SK-N-SH (cell line): ENCODE measurements at regions not wholly inside any gene's neighbourhood (a gene's known extent, or its start where the extent isn't known, plus 50 kb on each side); places are given as distances from the start of the nearest gene placed in this dataset.

Experiments used
- CTCF ChIA-PET: fragments of 300-600, 350-600 bp; formaldehyde crosslinking; extraction: SDS; loops from one replicate; lab custom pipeline; 2021; lab: Yijun Ruan, JAX
- POLR2A ChIA-PET: fragments of 350-600 bp; sonication (Branson Sonifier 250); formaldehyde crosslinking; extraction: SDS; loops from one replicate; lab custom pipeline; 2020; ENCODE audit warnings: antibody characterized with exemption, inconsistent platforms; lab: Yijun Ruan, JAX
- DNase-seq: peaks from one replicate; pipeline ENCODE4 v3.0.0; 2012
- H2AFZ ChIP-seq: fragments of 200-600 bp; sonication (generic); 2 replicates; pipeline ENCODE4 v1.8.1; 2016; ENCODE audit warnings: antibody characterized with exemption, mild to moderate bottlenecking, low read depth
- H3F3A ChIP-seq: fragments of 200-600 bp; sonication (generic); replicated peaks from 2 replicates; pipeline ENCODE3; 2016; ENCODE audit warnings: antibody characterized with exemption, mild to moderate bottlenecking; ENCODE audit not compliant: insufficient read depth
- H3K27ac ChIP-seq, 2 experiments: fragments of 200-500 bp in 1 of 2; fragments of 200-600 bp in 1 of 2; sonication (Bioruptor generic) in 1 of 2; sonication (generic), shearing (Covaris generic) in 1 of 2; 2 replicates each; pipeline versions ENCODE4 v1.5.1 to v1.6.1; 2014 to 2016; ENCODE audit warnings: low read depth in 2 of 2, inconsistent platforms in 1 of 2, low read length in 1 of 2, mild to moderate bottlenecking in 1 of 2, mixed read lengths in 1 of 2
- H3K27me3 ChIP-seq: fragments of 200-600 bp; sonication (generic), shearing (Covaris generic); 2 replicates; pipeline ENCODE4 v1.6.1; 2016; ENCODE audit warnings: mixed run types; ENCODE audit not compliant: insufficient read depth
- H3K36me3 ChIP-seq, 2 experiments: fragments of 200-500 bp in 1 of 2; fragments of 200-600 bp in 1 of 2; sonication (Bioruptor generic) in 1 of 2; sonication (generic) in 1 of 2; replicated peaks in 1 of 2; 2 replicates each; pipeline versions ENCODE3 to v1.5.1; 2014 to 2016; ENCODE audit warnings: low read length in 1 of 2, mild to moderate bottlenecking in 1 of 2; ENCODE audit not compliant: insufficient read depth in 2 of 2, control insufficient read depth in 1 of 2
- H3K4me1 ChIP-seq, 2 experiments: fragments of 200-500 bp in 1 of 2; fragments of 200-600 bp in 1 of 2; sonication (Bioruptor generic) in 1 of 2; sonication (generic), shearing (Covaris generic) in 1 of 2; 2 replicates each; pipeline versions ENCODE4 v1.5.1 to v1.6.1; 2014 to 2016; ENCODE audit warnings: low read depth in 1 of 2, low read length in 1 of 2, mixed run types in 1 of 2; ENCODE audit not compliant: insufficient read depth in 2 of 2, control insufficient read depth in 1 of 2
- H3K4me2 ChIP-seq: fragments of 200-600 bp; sonication (generic), shearing (Covaris generic); 2 replicates; pipeline ENCODE4 v1.6.1; 2017; ENCODE audit warnings: mixed run types
- H3K4me3 ChIP-seq, 2 experiments: fragments of 200-500 bp in 1 of 2; fragments of 200-600 bp in 1 of 2; sonication (Bioruptor generic) in 1 of 2; sonication (generic), shearing (Covaris generic) in 1 of 2; 2 replicates each; pipeline versions ENCODE4 v1.5.1 to v1.8.1; 2014 to 2016; ENCODE audit warnings: low read depth in 2 of 2, inconsistent platforms in 1 of 2, low read length in 1 of 2, mild to moderate bottlenecking in 1 of 2, mixed read lengths in 1 of 2, moderate library complexity in 1 of 2
- H3K79me2 ChIP-seq: fragments of 200-600 bp; sonication (generic); 2 replicates; pipeline ENCODE4 v1.8.1; 2017; ENCODE audit warnings: mild to moderate bottlenecking; ENCODE audit not compliant: insufficient read depth
- H3K9ac ChIP-seq: fragments of 200-600 bp; sonication (generic); 2 replicates; pipeline ENCODE4 v1.6.1; 2017; ENCODE audit warnings: mixed run types
- H3K9me2 ChIP-seq: fragments of 200-600 bp; sonication (generic); 2 replicates; pipeline ENCODE4 v1.6.1; 2017; ENCODE audit warnings: mixed run types
- H3K9me3 ChIP-seq: fragments of 200-600 bp; sonication (generic); 2 replicates; pipeline ENCODE4 v1.6.1; 2017; ENCODE audit warnings: mixed run types, mild to moderate bottlenecking, moderate library complexity
- H4K20me1 ChIP-seq: fragments of 200-600 bp; sonication (generic); 2 replicates; pipeline ENCODE4 v1.6.1; 2017; ENCODE audit warnings: mild to moderate bottlenecking, mixed run types; ENCODE audit not compliant: insufficient read depth
- CTCF ChIP-seq: fragments of 200-600 bp; sonication (generic); IDR thresholded peaks from 2 replicates; pipeline ENCODE4 v1.6.1; 2017; ENCODE audit warnings: antibody characterized with exemption, mild to moderate bottlenecking, moderate library complexity
- ELF1 ChIP-seq: IDR thresholded peaks from 2 replicates; pipeline ENCODE4 v1.4.0; 2012
- EP300 ChIP-seq, 2 experiments: IDR thresholded peaks; 2 replicates each; pipeline versions ENCODE4 v1.4.0 to v1.6.1; 2012; ENCODE audit warnings: borderline replicate concordance in 1 of 2, low read depth in 1 of 2, low read length in 1 of 2
- MAX ChIP-seq: IDR thresholded peaks from 2 replicates; pipeline ENCODE4 v1.4.0; 2012; ENCODE audit warnings: low read depth
- MEF2A ChIP-seq: IDR thresholded peaks from 2 replicates; pipeline ENCODE4 v1.4.0; 2012; ENCODE audit warnings: low read depth, borderline replicate concordance
- MXI1 ChIP-seq: IDR thresholded peaks from 2 replicates; pipeline ENCODE4 v1.6.1; 2012; ENCODE audit warnings: mild to moderate bottlenecking, low read depth, low read length, improper control_type of control experiment
- PBX3 ChIP-seq: IDR thresholded peaks from 2 replicates; pipeline ENCODE4; 2012
- RCOR1 ChIP-seq: fragments of 150-350 bp; IDR thresholded peaks from 2 replicates; pipeline ENCODE4 v1.6.1; 2017; ENCODE audit warnings: antibody characterized with exemption, low read length
- RXRA ChIP-seq: IDR thresholded peaks from 2 replicates; pipeline ENCODE4 v1.4.0; 2012; ENCODE audit warnings: low read depth, mild to moderate bottlenecking, borderline replicate concordance
- SIN3A ChIP-seq: IDR thresholded peaks from 2 replicates; pipeline ENCODE4 v1.6.1; 2012; ENCODE audit warnings: low read depth, mild to moderate bottlenecking, low read length, moderate library complexity, borderline replicate concordance
- SMC3 ChIP-seq: IDR thresholded peaks from 2 replicates; pipeline ENCODE4 v1.6.1; 2012; ENCODE audit warnings: low read depth, low read length, improper control_type of control experiment
- TAF1 ChIP-seq: IDR thresholded peaks from 2 replicates; pipeline ENCODE4 v1.6.1; 2012; ENCODE audit warnings: low read depth, mild to moderate bottlenecking, low read length, moderate library complexity, borderline replicate concordance
- TCF12 ChIP-seq: IDR thresholded peaks from 2 replicates; pipeline ENCODE4 v1.4.0; 2012
- TEAD4 ChIP-seq: IDR thresholded peaks from 2 replicates; pipeline ENCODE4 v1.4.0; 2012; ENCODE audit warnings: mild to moderate bottlenecking, borderline replicate concordance; ENCODE audit not compliant: insufficient read depth
- USF1 ChIP-seq: IDR thresholded peaks from 2 replicates; pipeline ENCODE4 v1.4.0; 2012; ENCODE audit warnings: low read depth, borderline replicate concordance
- YY1 ChIP-seq: IDR thresholded peaks from 2 replicates; pipeline ENCODE4 v1.4.0; 2012; ENCODE audit warnings: low read depth, mild to moderate bottlenecking
- WGBS: methylation state at CpG from one replicate; pipeline ENCODE4 v1.1.6; 2017; ENCODE audit warnings: low lambda C conversion rate; 5-methylcytosine and 5-hydroxymethylcytosine counted together

- Histone ChIP-seq H3K4me2 (no peak overlapping the region), H3K9me3 (no peaks in the 10 kb centered on the region), H3K9ac (no peak overlapping the region), H3F3A (peaks cover 11% of the 10 kb centered on the region), H3K27me3 (no peaks in the 10 kb centered on the region), H3K9me2 (no peaks in the 10 kb centered on the region), H3K4me3 (no peak overlapping the region), H2AFZ (no peak overlapping the region), H3K36me3 (no peaks in the 10 kb centered on the region), H4K20me1 (no peaks in the 10 kb centered on the region)
- POLR2A ChIA-PET: no interaction called here
- 78% methylated on average over 4 of the region's 4 CpGs for WGBS
- DNase-seq: no peak
- no peak for TF ChIP-seq MEF2A
- TF ChIP-seq EP300 (IDR thresholded peaks at IDR 0.05; ENCODE audit: borderline replicate concordance in 1 of 2, low read depth in 1 of 2, low read length in 1 of 2): no peak
- TF ChIP-seq PBX3: no peak
- TF ChIP-seq MAX: no peak
- TF ChIP-seq TCF12: no peak
- no peak for TF ChIP-seq SIN3A
- no peak for TF ChIP-seq ELF1
- TF ChIP-seq RCOR1: no peak
- no peak for TF ChIP-seq TEAD4
- no peak for TF ChIP-seq TAF1
- TF ChIP-seq USF1: no peak
- TF ChIP-seq RXRA: no peak
- TF ChIP-seq, all 33 proteins: peak for 0
- peaks cover 1 to 14% of the 10 kb centered on the region in 2 experiments for H3K4me1 ChIP-seq
- CTCF ChIA-PET: interaction anchor here (1.2 kb wide), 1 partner anchor 16 kb away, joined by 3 read pairs; no protein-coding TSS in a partner anchor
- H3K27ac ChIP-seq: no peak overlapping the region
- no peaks in the 10 kb centered on the region for H3K79me2 ChIP-seq
These were observed 230.2 kb downstream of the CDCA7 start for GRCh38 chr2:173584676-173585458.

GRCh38 chr2:173588931-173589369 lies 234.3 kb downstream of the CDCA7 start:
- H3F3A ChIP-seq: peaks cover 27% of the 10 kb centered on the region
- DNase-seq: no peak

More at GRCh38 chr2:173588931-173589369, 234.3 kb downstream of the CDCA7 start:
- H3K4me2 ChIP-seq: 0 out of 2 replicates have a peak overlapping the region, but pooled peaks have one; percentile 35
- no peak overlapping the region for H3K4me3 ChIP-seq
- peaks cover 2 to 14% of the 10 kb centered on the region in 2 experiments for H3K4me1 ChIP-seq
- no peak overlapping the region for H3K9ac ChIP-seq
- no peaks in the 10 kb centered on the region for H3K9me2 ChIP-seq
- H3K79me2 ChIP-seq: no peaks in the 10 kb centered on the region
- TF ChIP-seq CTCF (no peak), SMC3 (no peak), MXI1 (no peak), PBX3 (peak; percentile 15; the same call in 1 of the 2 replicates), TCF12 (peak; percentile 6; the same call in 1 of the 2 replicates), YY1 (no peak), MAX (no peak)
- peak overlapping the region; percentile 64; the same call in 1 of the 2 replicates for H2AFZ ChIP-seq
- H3K9me3 ChIP-seq: peaks cover 6% of the 10 kb centered on the region; the same call in 1 of the 2 replicates
- H4K20me1 ChIP-seq: no peaks in the 10 kb centered on the region
- POLR2A ChIA-PET: no interaction called here
- WGBS: 57% methylated on average over 9 of the region's 9 CpGs
- H3K27ac ChIP-seq: peak overlapping the region in 1 of 2 experiments; percentile 86; a peak in 1 of 4 replicates
- no peaks in the 10 kb centered on the region for H3K36me3 ChIP-seq
- no peaks in the 10 kb centered on the region for H3K27me3 ChIP-seq
- CTCF ChIA-PET: no interaction called here
